CD4-positive, alpha-beta T cell (primary cell): ENCODE measurements at regions not wholly inside any gene's neighbourhood (a gene's known extent, or its start where the extent isn't known, plus 50 kb on each side); places are given as distances from the start of the nearest gene placed in this dataset.

ENCODE experiments used
- ATAC-seq: fragments of 200-7000 bp; cut with Tn5 transposase; one replicate; pipeline ENCODE4 v1.10.0; 2022; ENCODE audit warnings: mild to moderate bottlenecking; ENCODE audit not compliant: poor library complexity
- CTCF ChIA-PET: fragments of 350-600 bp; sonication (Branson Sonifier 250); formaldehyde crosslinking; loops from one replicate; lab custom pipeline; 2021; ENCODE audit warnings: antibody characterized with exemption, inconsistent platforms; lab: Charles Lee
- POLR2A ChIA-PET: fragments of 350-600 bp; sonication (Branson Sonifier 250); formaldehyde crosslinking; loops from one replicate; lab custom pipeline; 2021; ENCODE audit warnings: antibody characterized with exemption, inconsistent platforms; lab: Charles Lee
- DNase-seq, 14 experiments: peaks; one replicate each; pipeline ENCODE4 v3.0.0-alpha.2; 2013 to 2020; ENCODE audit warnings: mixed read lengths in 2 of 14
- H3K27ac ChIP-seq, 2 donors: one replicate each; pipeline versions ENCODE4 v1.5.1 to v1.7.0; 2013; ENCODE audit warnings: low read length in 2 of 2, low read depth in 1 of 2, mild to moderate bottlenecking in 1 of 2
- H3K27me3 ChIP-seq, 2 experiments: 1 replicate in 1 of 2; 2 replicates in 1 of 2; pipeline versions ENCODE4 v1.6.1 to v1.7.0; 2013; ENCODE audit warnings: low read length in 2 of 2, control low read depth in 1 of 2, mild to moderate bottlenecking in 1 of 2, moderate library complexity in 1 of 2; ENCODE audit not compliant: insufficient read depth in 2 of 2, control insufficient read depth in 1 of 2
- H3K36me3 ChIP-seq: one replicate; pipeline ENCODE4 v1.6.1; 2013; ENCODE audit warnings: low read length, control low read depth; ENCODE audit not compliant: insufficient read depth
- H3K4me1 ChIP-seq: one replicate; pipeline ENCODE4 v1.6.1; 2013; ENCODE audit warnings: low read length, control low read depth; ENCODE audit not compliant: insufficient read depth
- H3K4me3 ChIP-seq: one replicate; pipeline ENCODE4 v1.5.1; 2013; ENCODE audit warnings: mild to moderate bottlenecking, low read length, moderate library complexity
- H3K9me3 ChIP-seq, 2 experiments: 1 replicate in 1 of 2; 2 replicates in 1 of 2; pipeline versions ENCODE4 v1.6.1 to v1.7.0; 2013; ENCODE audit warnings: low read length in 2 of 2, mild to moderate bottlenecking in 2 of 2, control low read depth in 1 of 2, moderate library complexity in 1 of 2; ENCODE audit not compliant: control insufficient read depth in 1 of 2, insufficient read depth in 1 of 2
- H3K27ac Mint-ChIP-seq: one replicate; pipeline ENCODE4 v1.8.0; 2020; ENCODE audit warnings: mixed read lengths
- H3K27me3 Mint-ChIP-seq: one replicate; pipeline ENCODE4 v1.8.0; 2021; ENCODE audit warnings: mixed read lengths
- H3K36me3 Mint-ChIP-seq: one replicate; pipeline ENCODE4 v1.8.0; 2021; ENCODE audit warnings: low read depth, mixed read lengths
- H3K4me1 Mint-ChIP-seq: one replicate; pipeline ENCODE4 v1.8.0; 2021; ENCODE audit warnings: low read depth, mixed read lengths
- H3K4me3 Mint-ChIP-seq: one replicate; pipeline ENCODE4 v1.8.0; 2020; ENCODE audit warnings: mild to moderate bottlenecking, mixed read lengths
- H3K9me3 Mint-ChIP-seq: one replicate; pipeline ENCODE4 v1.8.0; 2020; ENCODE audit warnings: mixed read lengths
- CTCF ChIP-seq: fragments of 200-600 bp; IDR thresholded peaks from one replicate; pipeline ENCODE4 v1.8.0; 2022; ENCODE audit warnings: antibody characterized with exemption, mild to moderate bottlenecking
- intact Hi-C, 2 experiments: fragments of 100-400 bp; cut with DNase I in 1 of 2; cut with micrococcal nuclease in 1 of 2; formaldehyde crosslinking; loops; one replicate each; pipeline versions ENCODE4 v1.15.1 to v1.9.0; 2023 to 2025; cut with DNase I, micrococcal nuclease

GRCh38 chr1:30492451-30492850, 230.9 kb downstream of the MATN1 start:
- Histone ChIP-seq H3K4me3 (no peak overlapping the region), H3K27ac (no peak overlapping the region), H3K36me3 (no peaks in the 10 kb centered on the region), H3K4me1 (no peaks in the 10 kb centered on the region), H3K27me3 (peaks cover 0 to 3% of the 10 kb centered on the region in 2 experiments), H3K9me3 (peaks cover 0 to 7% of the 10 kb centered on the region in 2 experiments)
- ChIA-PET POLR2A (no interaction called here), CTCF (no interaction called here)
- Mint-ChIP-seq H3K4me1 (no peaks in the 10 kb centered on the region), H3K36me3 (peaks cover 5% of the 10 kb centered on the region), H3K27ac (no peak overlapping the region), H3K4me3 (no peak overlapping the region), H3K27me3 (peaks cover 7% of the 10 kb centered on the region), H3K9me3 (peaks cover 5% of the 10 kb centered on the region)
- DNase-seq (no peak), ATAC-seq (no peak)
- intact Hi-C loops: no loop called here
- no peak for TF ChIP-seq CTCF

GRCh38 chr1:30491831-30492230, 231.6 kb downstream of the MATN1 start:
- no peak overlapping the region for H3K27ac ChIP-seq
- H3K27ac Mint-ChIP-seq: no peak overlapping the region
- H3K36me3 ChIP-seq: no peaks in the 10 kb centered on the region
- H3K4me3 ChIP-seq: no peak overlapping the region
- TF ChIP-seq CTCF: no peak
- H3K4me3 Mint-ChIP-seq: no peak overlapping the region
- no peaks in the 10 kb centered on the region for H3K4me1 Mint-ChIP-seq
- CTCF ChIA-PET: no interaction called here
- peaks cover 5% of the 10 kb centered on the region for H3K9me3 Mint-ChIP-seq
- H3K4me1 ChIP-seq: no peaks in the 10 kb centered on the region
- peaks cover 7% of the 10 kb centered on the region for H3K27me3 Mint-ChIP-seq
- no peak for DNase-seq
- POLR2A ChIA-PET: no interaction called here
- H3K9me3 ChIP-seq: peaks cover 0 to 7% of the 10 kb centered on the region in 2 experiments
- intact Hi-C loops: no loop called here
- H3K27me3 ChIP-seq: peaks cover 0 to 3% of the 10 kb centered on the region in 2 experiments
- ATAC-seq: no peak
- H3K36me3 Mint-ChIP-seq: peaks cover 5% of the 10 kb centered on the region

GRCh38 chr1:30490554-30491053, 232.8 kb downstream of the MATN1 start:
- Mint-ChIP-seq H3K9me3 (no peaks in the 10 kb centered on the region), H3K27ac (no peak overlapping the region), H3K4me1 (no peaks in the 10 kb centered on the region), H3K27me3 (peaks cover 7% of the 10 kb centered on the region), H3K4me3 (no peak overlapping the region), H3K36me3 (no peaks in the 10 kb centered on the region)
- CTCF ChIA-PET: no interaction called here
- no peak for ATAC-seq
- H3K27ac ChIP-seq: no peak overlapping the region
- no peak overlapping the region for H3K4me3 ChIP-seq
- H3K36me3 ChIP-seq: no peaks in the 10 kb centered on the region
- no peak for DNase-seq
- TF ChIP-seq CTCF: no peak
- POLR2A ChIA-PET: no interaction called here
- intact Hi-C loops: no loop called here
- H3K9me3 ChIP-seq: peaks cover 0 to 10% of the 10 kb centered on the region in 2 experiments
- no peaks in the 10 kb centered on the region for H3K4me1 ChIP-seq
- peaks cover 0 to 7% of the 10 kb centered on the region in 2 experiments for H3K27me3 ChIP-seq
